ENCODE measurements at regions not wholly inside any gene's neighbourhood (a gene's known extent, or its start where the extent isn't known, plus 50 kb on each side); places are given as distances from the start of the nearest gene placed in this dataset.

GRCh38 chr15:69543681-69544364 lies 91.2 kb downstream of the RPLP1 start:
- Histone ChIP-seq H3K9me3 (no peaks in the 10 kb centered on the region), H3K27ac (no peak overlapping the region), H3K36me3 (no peaks in the 10 kb centered on the region), H3K4me3 (no peak overlapping the region), H3K27me3 (no peaks in the 10 kb centered on the region), H3K4me1 (ENCODE audit: insufficient read depth) (no peaks in the 10 kb centered on the region)
- no peak for DNase-seq
- TF ChIP-seq POLR2A (IDR thresholded peaks at IDR 0.05) (no peak), EP300 (IDR thresholded peaks at IDR 0.05) (no peak), CTCF (IDR thresholded peaks at IDR 0.05) (no peak)
- WGBS, 3 donors, result 36 to 38% (median 37%) methylated on average over 1 of the region's 1 CpG
- intact Hi-C loops (cut with DNase I), result no loop called here

GRCh38 chr15:69544365-69545113 lies 91.9 kb downstream of the RPLP1 start:
- intact Hi-C loops (cut with DNase I), result no loop called here
- H3K36me3 ChIP-seq, result no peaks in the 10 kb centered on the region
- no peak for DNase-seq
- no peaks in the 10 kb centered on the region for H3K9me3 ChIP-seq
- TF ChIP-seq POLR2A (IDR thresholded peaks at IDR 0.05), result no peak
- no peak for TF ChIP-seq EP300 (IDR thresholded peaks at IDR 0.05)
- TF ChIP-seq CTCF (IDR thresholded peaks at IDR 0.05), result no peak
- WGBS, 3 donors, result 64 to 68% (median 66%) methylated on average over 6 of the region's 6 CpGs
- H3K4me3 ChIP-seq, result no peak overlapping the region
- H3K4me1 ChIP-seq (ENCODE audit: insufficient read depth), result no peaks in the 10 kb centered on the region
- H3K27ac ChIP-seq, result no peak overlapping the region
- H3K27me3 ChIP-seq, result no peaks in the 10 kb centered on the region

- Histone ChIP-seq H3K4me1 (ENCODE audit: insufficient read depth) (no peaks in the 10 kb centered on the region), H3K27ac (no peak overlapping the region), H3K27me3 (no peaks in the 10 kb centered on the region), H3K9me3 (no peaks in the 10 kb centered on the region), H3K4me3 (no peak overlapping the region), H3K36me3 (no peaks in the 10 kb centered on the region)
- DNase-seq, result no peak
- TF ChIP-seq EP300 (IDR thresholded peaks at IDR 0.05) (no peak), POLR2A (IDR thresholded peaks at IDR 0.05) (no peak), CTCF (IDR thresholded peaks at IDR 0.05) (no peak)
- intact Hi-C loops (cut with DNase I), result no loop called here
- WGBS, 3 donors, result 53 to 79% (median 63%) methylated on average over 3 of the region's 3 CpGs
Measured at GRCh38 chr15:69546182-69546581, 93.6 kb downstream of the RPLP1 start.

- Histone ChIP-seq H3K4me3 (no peak overlapping the region), H3K36me3 (no peaks in the 10 kb centered on the region), H3K27ac (no peak overlapping the region), H3K27me3 (no peaks in the 10 kb centered on the region), H3K4me1 (ENCODE audit: insufficient read depth) (no peaks in the 10 kb centered on the region), H3K9me3 (peaks cover 0 to 3% of the 10 kb centered on the region in 2 donors)
- DNase-seq, result no peak
- 76 to 80% (median 80%) methylated on average over 24 of the region's 24 CpGs for WGBS, 3 donors
- TF ChIP-seq CTCF (IDR thresholded peaks at IDR 0.05), result no peak
- TF ChIP-seq POLR2A (IDR thresholded peaks at IDR 0.05), result no peak
- TF ChIP-seq EP300 (IDR thresholded peaks at IDR 0.05), result no peak
- intact Hi-C loops (cut with DNase I), result no loop called here
Measured at GRCh38 chr15:69548395-69549180, 96.0 kb downstream of the RPLP1 start.
